GM23248 (cell line): ENCODE measurements at regions not wholly inside any gene's neighbourhood (a gene's known extent, or its start where the extent isn't known, plus 50 kb on each side); places are given as distances from the start of the nearest gene placed in this dataset.

ENCODE experiments used
- DNase-seq: peaks from one replicate; pipeline ENCODE4 v3.0.0-alpha.2; 2015
- H2AFZ ChIP-seq: fragments of 200-600 bp; sonication (generic); 2 replicates; pipeline ENCODE4 v1.6.1; 2016; ENCODE audit warnings: antibody characterized with exemption
- H3F3A ChIP-seq: fragments of 200-600 bp; sonication (generic); 2 replicates; pipeline ENCODE4 v1.6.1; 2016; ENCODE audit warnings: mild to moderate bottlenecking, antibody characterized with exemption, mixed run types; ENCODE audit not compliant: insufficient read depth
- H3K27ac ChIP-seq: fragments of 200-600 bp; sonication (generic); 2 replicates; pipeline ENCODE4 v1.5.1; 2016; ENCODE audit warnings: mild to moderate bottlenecking
- H3K27me3 ChIP-seq: fragments of 200-600 bp; sonication (generic); replicated peaks from 2 replicates; pipeline ENCODE4 v1.6.1; 2016; ENCODE audit warnings: mild to moderate bottlenecking; ENCODE audit not compliant: insufficient read depth
- H3K36me3 ChIP-seq: fragments of 200-600 bp; sonication (generic); 2 replicates; pipeline ENCODE4 v1.6.1; 2016; ENCODE audit warnings: low read depth, mild to moderate bottlenecking
- H3K4me1 ChIP-seq: fragments of 200-600 bp; sonication (generic); 2 replicates; pipeline ENCODE4 v1.6.1; 2016; ENCODE audit warnings: mild to moderate bottlenecking; ENCODE audit not compliant: insufficient read depth
- H3K4me2 ChIP-seq: fragments of 200-600 bp; sonication (generic); one replicate; pipeline ENCODE4 v1.6.1; 2016; ENCODE audit warnings: mild to moderate bottlenecking; ENCODE audit not compliant: unreplicated experiment
- H3K4me3 ChIP-seq: fragments of 200-600 bp; sonication (generic); 2 replicates; pipeline ENCODE4 v1.5.1; 2016; ENCODE audit warnings: mild to moderate bottlenecking
- H3K79me2 ChIP-seq: fragments of 200-600 bp; sonication (generic); 2 replicates; pipeline ENCODE4 v1.6.1; 2016; ENCODE audit warnings: mild to moderate bottlenecking; ENCODE audit not compliant: insufficient read depth
- H3K9ac ChIP-seq: fragments of 200-600 bp; sonication (generic); 2 replicates; pipeline ENCODE4 v1.6.1; 2016; ENCODE audit warnings: mild to moderate bottlenecking
- H3K9me2 ChIP-seq: fragments of 200-600 bp; sonication (generic); 2 replicates; pipeline ENCODE4 v1.6.1; 2016; ENCODE audit warnings: mixed run types, mild to moderate bottlenecking, moderate library complexity; ENCODE audit not compliant: insufficient read depth
- H3K9me3 ChIP-seq: fragments of 200-600 bp; sonication (generic); one replicate; pipeline ENCODE4 v1.6.1; 2017; ENCODE audit warnings: low read depth
- H4K20me1 ChIP-seq: fragments of 200-600 bp; sonication (generic); 2 replicates; pipeline ENCODE4 v1.6.0; 2016; ENCODE audit not compliant: insufficient read depth
- EZH2 ChIP-seq: fragments of 200-600 bp; sonication (generic); IDR thresholded peaks from 2 replicates; pipeline ENCODE4 v1.6.1; 2018; ENCODE audit warnings: antibody characterized with exemption, mild to moderate bottlenecking; ENCODE audit not compliant: insufficient read depth, poor library complexity, severe bottlenecking
- EZH2phosphoT487 ChIP-seq: fragments of 200-600 bp; sonication (generic); IDR thresholded peaks from 2 replicates; pipeline ENCODE4 v1.6.1; 2018; ENCODE audit warnings: antibody characterized with exemption, moderate library complexity, mild to moderate bottlenecking, low read depth; ENCODE audit not compliant: insufficient read depth
- whole genome bisulfite sequencing, 2 experiments: methylation state at CpG; one replicate each; pipeline ENCODE4 v1.1.6; 2015 to 2017; ENCODE audit warnings: low lambda C conversion rate in 2 of 2, low coverage in 1 of 2; ENCODE audit errors: missing lambda C conversion rate in 2 of 2; 5-methylcytosine and 5-hydroxymethylcytosine counted together
- in situ Hi-C: fragments of 300-500 bp; cut with MboI; formaldehyde crosslinking; loops from 2 replicates; pipeline ENCODE4 v1.15.0; 2020

GRCh38 chr14:87304404-87304803 lies 688.6 kb downstream of the GALC start:
- Histone ChIP-seq H2AFZ (no peak overlapping the region), H3F3A (no peaks in the 10 kb centered on the region), H3K4me2 (no peak overlapping the region), H3K9ac (no peak overlapping the region), H4K20me1 (no peaks in the 10 kb centered on the region), H3K79me2 (no peaks in the 10 kb centered on the region), H3K36me3 (no peaks in the 10 kb centered on the region), H3K27me3 (no peaks in the 10 kb centered on the region), H3K9me3 (no peaks in the 10 kb centered on the region), H3K4me1 (no peaks in the 10 kb centered on the region), H3K4me3 (no peak overlapping the region), H3K27ac (no peak overlapping the region), H3K9me2 (no peaks in the 10 kb centered on the region)
- TF ChIP-seq EZH2 = no peak
- TF ChIP-seq EZH2phosphoT487 = no peak
- no peak for DNase-seq
- in situ Hi-C loops = no loop called here

- H3K4me3 ChIP-seq = no peak overlapping the region
- no peaks in the 10 kb centered on the region for H3K27me3 ChIP-seq
- TF ChIP-seq EZH2phosphoT487 (no peak), EZH2 (no peak)
- H3F3A ChIP-seq = no peaks in the 10 kb centered on the region
- 3 to 4% methylated on average over 1 of the region's 1 CpG for WGBS, 2 experiments
- H3K4me1 ChIP-seq = no peaks in the 10 kb centered on the region
- H3K4me2 ChIP-seq = no peak overlapping the region
- no peak overlapping the region for H3K9ac ChIP-seq
- H3K9me3 ChIP-seq = no peaks in the 10 kb centered on the region
- no peaks in the 10 kb centered on the region for H3K9me2 ChIP-seq
- in situ Hi-C loops = no loop called here
- no peak overlapping the region for H2AFZ ChIP-seq
- no peaks in the 10 kb centered on the region for H4K20me1 ChIP-seq
- H3K36me3 ChIP-seq = no peaks in the 10 kb centered on the region
- H3K79me2 ChIP-seq = no peaks in the 10 kb centered on the region
- DNase-seq = no peak
- H3K27ac ChIP-seq = no peak overlapping the region
These were observed 706.2 kb downstream of the GALC start for GRCh38 chr14:87286826-87287225.

GRCh38 chr14:87286191-87286590 lies 706.8 kb downstream of the GALC start:
- in situ Hi-C loops = no loop called here

GRCh38 chr14:87285506-87285905 lies 707.5 kb downstream of the GALC start:
- H3K9ac ChIP-seq = no peak overlapping the region
- H3K4me2 ChIP-seq = no peak overlapping the region
- H3K4me1 ChIP-seq = no peaks in the 10 kb centered on the region
- H3K36me3 ChIP-seq = no peaks in the 10 kb centered on the region
- H3F3A ChIP-seq = no peaks in the 10 kb centered on the region
- H3K27ac ChIP-seq = no peak overlapping the region
- H3K9me2 ChIP-seq = no peaks in the 10 kb centered on the region
- no peaks in the 10 kb centered on the region for H4K20me1 ChIP-seq
- H2AFZ ChIP-seq = no peak overlapping the region
- TF ChIP-seq EZH2 (no peak), EZH2phosphoT487 (no peak)
- in situ Hi-C loops = no loop called here
- no peak overlapping the region for H3K4me3 ChIP-seq
- DNase-seq = no peak
- WGBS, 2 experiments = 26 to 46% methylated on average over 2 of the region's 2 CpGs
- H3K9me3 ChIP-seq = no peaks in the 10 kb centered on the region
- H3K27me3 ChIP-seq = no peaks in the 10 kb centered on the region
- H3K79me2 ChIP-seq = no peaks in the 10 kb centered on the region

More at GRCh38 chr14:87286191-87286590, 706.8 kb downstream of the GALC start:
- Histone ChIP-seq H3K27me3 (no peaks in the 10 kb centered on the region), H3K4me3 (no peak overlapping the region), H3K4me2 (no peak overlapping the region), H3K27ac (no peak overlapping the region), H3K9ac (no peak overlapping the region), H3K4me1 (no peaks in the 10 kb centered on the region), H3K79me2 (no peaks in the 10 kb centered on the region), H3K9me3 (no peaks in the 10 kb centered on the region), H4K20me1 (no peaks in the 10 kb centered on the region), H3K36me3 (no peaks in the 10 kb centered on the region), H3F3A (no peaks in the 10 kb centered on the region), H2AFZ (no peak overlapping the region), H3K9me2 (no peaks in the 10 kb centered on the region)
- 0% methylated on average over 1 of the region's 1 CpG for WGBS, 2 experiments
- DNase-seq = no peak
- no peak for TF ChIP-seq EZH2
- no peak for TF ChIP-seq EZH2phosphoT487

GRCh38 chr14:87283547-87283946 lies 709.4 kb downstream of the GALC start:
- no peak for DNase-seq
- no peak for TF ChIP-seq EZH2phosphoT487
- no peak for TF ChIP-seq EZH2
- Histone ChIP-seq H3F3A (no peaks in the 10 kb centered on the region), H3K9ac (no peak overlapping the region), H3K36me3 (no peaks in the 10 kb centered on the region), H3K27me3 (no peaks in the 10 kb centered on the region), H3K4me1 (no peaks in the 10 kb centered on the region), H3K9me2 (no peaks in the 10 kb centered on the region), H3K9me3 (no peaks in the 10 kb centered on the region), H3K79me2 (no peaks in the 10 kb centered on the region), H3K4me3 (no peak overlapping the region), H4K20me1 (no peaks in the 10 kb centered on the region), H3K27ac (no peak overlapping the region), H2AFZ (no peak overlapping the region), H3K4me2 (no peak overlapping the region)
- WGBS, 2 experiments = 78 to 79% methylated on average over 5 of the region's 5 CpGs
- in situ Hi-C loops = no loop called here
